HCT116 (cell line): ENCODE measurements at regions not wholly inside any gene's neighbourhood (a gene's known extent, or its start where the extent isn't known, plus 50 kb on each side); places are given as distances from the start of the nearest gene placed in this dataset.

Experiments used
- ATAC-seq: fragments of 200-7000 bp; cut with Tn5 transposase; 2 replicates; pipeline ENCODE4 v1.9.1; 2020; ENCODE audit warnings: mild to moderate bottlenecking, moderate library complexity
- BruUV-seq: library from RNA; stranded (reverse); fragments of 400-500 nt; replicated peaks from 2 replicates; lab custom pipeline; 2021; lab: Mats Ljungman, UMichigan
- CTCF ChIA-PET: fragments of 300-600 bp; sonication (Branson Sonifier 250); formaldehyde crosslinking; loops from one replicate; lab custom pipeline; 2021; ENCODE audit warnings: antibody characterized with exemption; lab: Charles Lee
- POLR2A ChIA-PET: fragments of 300-600, 350-600 bp; sonication (Branson Sonifier 250); formaldehyde crosslinking; loops from one replicate; lab custom pipeline; 2021; ENCODE audit warnings: antibody characterized with exemption; lab: Charles Lee
- RAD21 ChIA-PET, 2 experiments: fragments of 300-600 bp; sonication (Branson Sonifier 250); formaldehyde crosslinking; loops; one replicate each; lab custom pipeline; 2023; ENCODE audit warnings: low total read pairs in 2 of 2; ENCODE audit not compliant: uncharacterized antibody in 2 of 2, unreplicated experiment in 2 of 2, low non-redundant PET in 1 of 2; lab: Charles Lee
- DNase-seq: peaks from one replicate; pipeline ENCODE4 v3.0.0-alpha.2; 2010; ENCODE audit warnings: low read depth, low spot score
- H2AFZ ChIP-seq: fragments of 200-600 bp; shearing (Covaris generic), sonication (generic); 2 replicates; pipeline ENCODE4 v1.6.1; 2017; ENCODE audit warnings: low read depth, mixed run types, mixed read lengths, antibody characterized with exemption, low read length; ENCODE audit not compliant: poor library complexity, severe bottlenecking
- H3K27ac ChIP-seq: 2 replicates; pipeline ENCODE4 v1.5.1; 2012; ENCODE audit warnings: low read depth, low read length
- H3K27me3 ChIP-seq: fragments of 200-600 bp; sonication (generic); 2 replicates; pipeline ENCODE4 v1.6.1; 2016; ENCODE audit warnings: mixed run types, low read length, mixed read lengths; ENCODE audit not compliant: insufficient read depth
- H3K36me3 ChIP-seq, 2 experiments: fragments of 200-500 bp in 1 of 2; fragments of 200-600 bp in 1 of 2; sonication (Bioruptor generic) in 1 of 2; sonication (generic) in 1 of 2; 2 replicates each; pipeline versions ENCODE4 v1.5.1 to v1.6.1; 2014 to 2016; ENCODE audit warnings: low read length in 2 of 2, inconsistent platforms in 1 of 2, mixed read lengths in 1 of 2, mixed run types in 1 of 2; ENCODE audit not compliant: insufficient read depth in 2 of 2, control insufficient read depth in 1 of 2
- H3K4me1 ChIP-seq, 2 experiments: fragments of 200-600 bp in 1 of 2; sonication (generic) in 1 of 2; 2 replicates each; pipeline versions ENCODE4 v1.5.1 to v1.6.1; 2012 to 2017; ENCODE audit warnings: low read length in 2 of 2, inconsistent platforms in 1 of 2, mild to moderate bottlenecking in 1 of 2, mixed read lengths in 1 of 2, mixed run types in 1 of 2, moderate library complexity in 1 of 2; ENCODE audit not compliant: insufficient read depth in 2 of 2, control insufficient read depth in 1 of 2
- H3K4me2 ChIP-seq: fragments of 200-600 bp; sonication (generic); 2 replicates; pipeline ENCODE4 v1.6.1; 2017; ENCODE audit warnings: mixed run types, low read length, mixed read lengths
- H3K4me3 ChIP-seq, 2 experiments: fragments of 200-600 bp in 1 of 2; sonication (generic) in 1 of 2; replicated peaks in 1 of 2; 2 replicates each; pipeline ENCODE4 v1.5.1; 2011 to 2016; ENCODE audit warnings: low read length in 2 of 2, control low read depth in 1 of 2, low read depth in 1 of 2, mild to moderate bottlenecking in 1 of 2, mixed read lengths in 1 of 2, mixed run types in 1 of 2
- H3K79me2 ChIP-seq: fragments of 200-600 bp; sonication (generic); 2 replicates; pipeline ENCODE4 v1.6.1; 2017; ENCODE audit warnings: mild to moderate bottlenecking, mixed run types, low read length, moderate library complexity, mixed read lengths; ENCODE audit not compliant: insufficient read depth
- H3K9ac ChIP-seq: fragments of 200-600 bp; sonication (generic); 2 replicates; pipeline ENCODE4 v1.6.1; 2016; ENCODE audit warnings: low read length, mixed read lengths
- H3K9me2 ChIP-seq: fragments of 200-600 bp; sonication (generic), shearing (Covaris generic); 2 replicates; pipeline ENCODE4 v1.6.1; 2017; ENCODE audit warnings: mixed run types, mild to moderate bottlenecking, moderate library complexity; ENCODE audit not compliant: insufficient read depth
- H3K9me3 ChIP-seq, 2 experiments: fragments of 200-500 bp in 1 of 2; fragments of 200-600 bp in 1 of 2; sonication (Bioruptor generic) in 1 of 2; sonication (generic) in 1 of 2; 2 replicates each; pipeline ENCODE4 v1.6.1; 2014 to 2017; ENCODE audit warnings: low read length in 2 of 2, mixed read lengths in 2 of 2, inconsistent platforms in 1 of 2, low read depth in 1 of 2, mild to moderate bottlenecking in 1 of 2, mixed run types in 1 of 2, moderate library complexity in 1 of 2; ENCODE audit not compliant: control insufficient read depth in 1 of 2, insufficient read depth in 1 of 2
- H4K20me1 ChIP-seq: fragments of 200-600 bp; sonication (generic), shearing (Covaris generic); 2 replicates; pipeline ENCODE4 v1.6.1; 2017; ENCODE audit warnings: mixed run types, mild to moderate bottlenecking, moderate library complexity; ENCODE audit not compliant: insufficient read depth
- CEBPB ChIP-seq: IDR thresholded peaks from 2 replicates; pipeline ENCODE4 v1.6.1; 2012; ENCODE audit warnings: low read depth
- ELF1 ChIP-seq: IDR thresholded peaks from 2 replicates; pipeline ENCODE4 v1.6.1; 2012; ENCODE audit warnings: low read depth, borderline replicate concordance
- EZH2phosphoT487 ChIP-seq: fragments of 200-600 bp; IDR thresholded peaks from 2 replicates; pipeline ENCODE4 v1.6.1; 2018; ENCODE audit warnings: antibody characterized with exemption, borderline replicate concordance
- FOSL1 ChIP-seq: IDR thresholded peaks from 2 replicates; pipeline ENCODE4 v1.6.1; 2012; ENCODE audit warnings: low read depth
- JUND ChIP-seq: IDR thresholded peaks from 2 replicates; pipeline ENCODE4 v1.6.1; 2012
- RAD21 ChIP-seq: IDR thresholded peaks from 2 replicates; pipeline ENCODE4 v1.6.1; 2012; ENCODE audit warnings: low read depth, mild to moderate bottlenecking
- SIN3A ChIP-seq: IDR thresholded peaks from 2 replicates; pipeline ENCODE4 v1.6.1; 2012; ENCODE audit warnings: low read depth
- SRF ChIP-seq: IDR thresholded peaks from 2 replicates; pipeline ENCODE4 v1.6.1; 2012; ENCODE audit warnings: low read depth
- TCF7L2 ChIP-seq: IDR thresholded peaks from 2 replicates; pipeline ENCODE4 v1.7.0; 2011; ENCODE audit warnings: borderline replicate concordance, inconsistent platforms; ENCODE audit not compliant: insufficient read depth, insufficient read length; ENCODE audit errors: extremely low read depth
- YY1 ChIP-seq: IDR thresholded peaks from 2 replicates; pipeline ENCODE4 v1.6.1; 2011; ENCODE audit warnings: low read length, low read depth, moderate library complexity, mild to moderate bottlenecking; ENCODE audit not compliant: insufficient replicate concordance; ENCODE audit errors: extremely low read depth
- ZBTB33 ChIP-seq: IDR thresholded peaks from 2 replicates; pipeline ENCODE4 v1.6.1; 2011; ENCODE audit warnings: mild to moderate bottlenecking, low read length, moderate library complexity; ENCODE audit not compliant: insufficient replicate concordance; ENCODE audit errors: extremely low read depth
- ZNF274 ChIP-seq: fragments of 200-500 bp; sonication (Bioruptor generic); IDR thresholded peaks from 2 replicates; pipeline ENCODE4 v1.6.1; 2014; ENCODE audit warnings: mild to moderate bottlenecking, low read depth, low read length, inconsistent platforms
- intact Hi-C: fragments of 100-400 bp; cut with micrococcal nuclease; formaldehyde crosslinking; loops from 2 replicates; pipeline ENCODE4 v1.10.0; 2022
- TF ChIP-seq, protein P1 (sequence below), 3 experiments: fragments of 200-600 bp in 1 of 3; sonication (generic) in 1 of 3; IDR thresholded peaks in 2 of 3; conservative IDR thresholded peaks in 1 of 3; 2 replicates each; pipeline ENCODE4 v1.5.1; 2012 to 2017; ENCODE audit warnings: low read depth in 2 of 3, low read length in 2 of 3, antibody characterized with exemption in 1 of 3, borderline replicate concordance in 1 of 3, control low read depth in 1 of 3, mild to moderate bottlenecking in 1 of 3, mixed read lengths in 1 of 3, mixed run types in 1 of 3, moderate library complexity in 1 of 3; ENCODE audit not compliant: insufficient read depth in 1 of 3

GRCh38 chr5:116363780-116364179, 210.8 kb downstream of the SEMA6A start:
- ChIA-PET CTCF (no interaction called here), POLR2A (no interaction called here)
- no TSS peak for BruUV-seq

DNA sequence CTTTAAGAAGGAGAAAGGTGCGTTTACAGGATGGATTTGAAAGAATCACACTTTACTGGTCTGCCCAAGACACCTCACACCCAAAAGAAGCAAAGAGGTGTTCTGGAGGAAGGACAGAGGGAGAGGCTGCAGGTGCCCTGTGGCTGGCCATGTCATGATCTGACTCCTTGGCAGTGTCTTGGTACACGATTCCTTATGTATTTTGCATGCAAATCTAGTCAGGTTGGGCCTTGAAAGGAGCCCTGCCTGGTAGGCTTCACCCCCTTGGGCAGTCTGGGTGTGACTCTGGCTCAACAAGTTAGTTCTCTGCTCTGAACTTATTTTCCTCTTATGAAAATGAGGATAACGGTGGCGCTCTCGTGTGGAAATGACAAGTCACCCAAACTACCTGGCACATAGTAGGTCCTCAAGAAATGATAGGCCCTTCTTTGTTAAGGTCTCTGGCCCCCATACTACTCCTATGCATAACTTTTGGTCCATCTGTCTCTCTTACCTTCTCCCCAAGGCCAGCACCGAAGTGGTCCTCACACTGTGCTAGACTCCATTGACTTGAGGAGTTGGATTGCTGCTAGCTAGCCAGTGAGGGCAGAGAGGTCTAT, 212.5 kb downstream of the SEMA6A start:
- Histone ChIP-seq H3K4me3 (no peak overlapping the region), H3K27me3 (no peaks in the 10 kb centered on the region), H3K36me3 (no peaks in the 10 kb centered on the region), H3K9me2 (no peaks in the 10 kb centered on the region), H4K20me1 (no peaks in the 10 kb centered on the region), H3K9me3 (no peaks in the 10 kb centered on the region), H3K4me2 (no peak overlapping the region), H3K9ac (no peak overlapping the region), H3K27ac (no peak overlapping the region), H3K4me1 (no peaks in the 10 kb centered on the region), H2AFZ (no peak overlapping the region), H3K79me2 (no peaks in the 10 kb centered on the region)
- ChIA-PET RAD21 (no interaction called here), POLR2A (no interaction called here), CTCF (no interaction called here)
- DNase-seq, result no peak
- TF ChIP-seq YY1, result no peak
- no peak for TF ChIP-seq ELF1
- TF ChIP-seq JUND, result no peak
- no peak for TF ChIP-seq CEBPB
- TF ChIP-seq EZH2phosphoT487, result no peak
- TF ChIP-seq, protein P1, sequence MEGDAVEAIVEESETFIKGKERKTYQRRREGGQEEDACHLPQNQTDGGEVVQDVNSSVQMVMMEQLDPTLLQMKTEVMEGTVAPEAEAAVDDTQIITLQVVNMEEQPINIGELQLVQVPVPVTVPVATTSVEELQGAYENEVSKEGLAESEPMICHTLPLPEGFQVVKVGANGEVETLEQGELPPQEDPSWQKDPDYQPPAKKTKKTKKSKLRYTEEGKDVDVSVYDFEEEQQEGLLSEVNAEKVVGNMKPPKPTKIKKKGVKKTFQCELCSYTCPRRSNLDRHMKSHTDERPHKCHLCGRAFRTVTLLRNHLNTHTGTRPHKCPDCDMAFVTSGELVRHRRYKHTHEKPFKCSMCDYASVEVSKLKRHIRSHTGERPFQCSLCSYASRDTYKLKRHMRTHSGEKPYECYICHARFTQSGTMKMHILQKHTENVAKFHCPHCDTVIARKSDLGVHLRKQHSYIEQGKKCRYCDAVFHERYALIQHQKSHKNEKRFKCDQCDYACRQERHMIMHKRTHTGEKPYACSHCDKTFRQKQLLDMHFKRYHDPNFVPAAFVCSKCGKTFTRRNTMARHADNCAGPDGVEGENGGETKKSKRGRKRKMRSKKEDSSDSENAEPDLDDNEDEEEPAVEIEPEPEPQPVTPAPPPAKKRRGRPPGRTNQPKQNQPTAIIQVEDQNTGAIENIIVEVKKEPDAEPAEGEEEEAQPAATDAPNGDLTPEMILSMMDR (IDR thresholded peaks at IDR 0.05 in 2 of 3, conservative IDR thresholded peaks at IDR 0.05 in 1 of 3; ENCODE audit: borderline replicate concordance in 1 of 3, insufficient read depth in 1 of 3, low read depth in 2 of 3, low read length in 2 of 3), result no peak
- no peak for TF ChIP-seq SRF
- no peak for TF ChIP-seq ZBTB33
- TF ChIP-seq TCF7L2, result no peak
- TF ChIP-seq FOSL1, result no peak
- TF ChIP-seq ZNF274, result no peak
- BruUV-seq, result no TSS peak
- intact Hi-C loops, result no loop called here
- no peak for ATAC-seq

More at GRCh38 chr5:116363780-116364179, 210.8 kb downstream of the SEMA6A start:
- TF ChIP-seq YY1 (no peak), SIN3A (no peak), RAD21 (no peak), ZNF274 (no peak), TCF7L2 (no peak)
- Histone ChIP-seq H3K27me3 (no peaks in the 10 kb centered on the region), H3K36me3 (no peaks in the 10 kb centered on the region), H3K9me3 (no peaks in the 10 kb centered on the region), H4K20me1 (no peaks in the 10 kb centered on the region), H2AFZ (no peak overlapping the region), H3K9me2 (no peaks in the 10 kb centered on the region), H3K9ac (no peak overlapping the region), H3K4me2 (no peak overlapping the region), H3K27ac (no peak overlapping the region), H3K79me2 (no peaks in the 10 kb centered on the region), H3K4me3 (no peak overlapping the region), H3K4me1 (no peaks in the 10 kb centered on the region)
- intact Hi-C loops, result no loop called here
- RAD21 ChIA-PET, result no interaction called here
- DNase-seq (no peak), ATAC-seq (no peak)
